ENCODE measurements at regions not wholly inside any gene's neighbourhood (a gene's known extent, or its start where the extent isn't known, plus 50 kb on each side); places are given as distances from the start of the nearest gene placed in this dataset.

DNA sequence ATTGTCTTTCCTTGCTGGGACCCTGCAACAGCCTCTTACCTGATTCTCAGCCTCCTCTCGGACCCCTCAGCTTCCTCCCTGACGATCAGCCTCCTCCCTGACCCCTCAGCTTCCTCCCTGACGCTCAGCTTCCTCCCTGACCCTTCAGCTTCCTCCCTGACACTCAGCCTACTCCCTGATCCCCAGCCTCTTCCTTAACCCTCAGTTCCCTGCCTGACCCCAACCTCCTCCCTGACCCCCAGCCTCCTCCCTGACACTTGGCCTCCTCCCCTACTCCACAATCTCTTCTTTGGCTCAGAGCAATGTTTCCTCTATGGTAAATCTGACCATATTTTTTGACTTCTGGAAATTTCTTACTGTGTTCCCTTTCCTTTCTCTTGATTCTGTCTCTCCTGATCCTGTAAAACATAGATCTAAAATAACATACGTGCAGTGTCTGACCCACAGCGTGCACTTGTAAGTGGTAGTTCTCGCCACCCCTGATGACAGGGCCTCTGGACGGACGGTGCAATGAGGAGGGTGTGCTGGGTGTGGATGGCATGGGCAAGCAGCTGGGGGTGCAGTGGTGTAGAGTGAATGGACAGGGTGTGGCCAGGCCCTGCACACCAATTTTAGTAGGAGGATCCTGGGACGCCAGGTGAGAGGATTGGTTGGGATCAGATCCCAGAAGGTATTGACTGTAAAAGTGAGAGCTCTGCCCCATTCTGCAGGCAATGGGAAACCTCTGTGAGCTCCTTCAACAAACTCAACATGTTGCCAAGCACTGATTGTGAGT lies 264.1 kb downstream of the FOXD2 start:
- BruUV-seq (replicated peaks), result no TSS peak
- Histone ChIP-seq H3K36me3 (ENCODE audit: low read depth, low read length) (no peaks in the 10 kb centered on the region), H3K27me3 (ENCODE audit: low read length) (peaks cover 8% of the 10 kb centered on the region; the same call in 1 of the 2 replicates), H2AFZ (ENCODE audit: low read length) (no peak overlapping the region), H3K27ac (ENCODE audit: low read length) (no peak overlapping the region), H3K9me3 (ENCODE audit: low read length) (no peaks in the 10 kb centered on the region), H3K9ac (ENCODE audit: low read length) (no peak overlapping the region), H3K9me2 (replicated peaks; ENCODE audit: low read length) (no peaks in the 10 kb centered on the region), H3F3A (ENCODE audit: low read length, unreplicated experiment) (no peaks in the 10 kb centered on the region), H3K4me3 (ENCODE audit: low read length) (no peak overlapping the region), H3K4me1 (ENCODE audit: insufficient read depth, low read length) (no peaks in the 10 kb centered on the region; the same call in 1 of the 2 replicates), H3K4me2 (ENCODE audit: low read length) (no peak overlapping the region), H3K79me2 (ENCODE audit: low read length) (no peaks in the 10 kb centered on the region), H4K20me1 (ENCODE audit: low read length) (no peaks in the 10 kb centered on the region)
- CTCF ChIA-PET, result interaction anchor here (0.7 kb wide), 1 partner anchor 269 kb away, joined by 3 read pairs; no protein-coding TSS in a partner anchor
- POLR2A ChIA-PET (ENCODE audit: unreplicated experiment), result no interaction called here
- ATAC-seq, result no peak
- TF ChIP-seq EZH2phosphoT487 (IDR thresholded peaks at IDR 0.05; ENCODE audit: borderline replicate concordance, low read length), result no peak
- TF ChIP-seq, protein P1, sequence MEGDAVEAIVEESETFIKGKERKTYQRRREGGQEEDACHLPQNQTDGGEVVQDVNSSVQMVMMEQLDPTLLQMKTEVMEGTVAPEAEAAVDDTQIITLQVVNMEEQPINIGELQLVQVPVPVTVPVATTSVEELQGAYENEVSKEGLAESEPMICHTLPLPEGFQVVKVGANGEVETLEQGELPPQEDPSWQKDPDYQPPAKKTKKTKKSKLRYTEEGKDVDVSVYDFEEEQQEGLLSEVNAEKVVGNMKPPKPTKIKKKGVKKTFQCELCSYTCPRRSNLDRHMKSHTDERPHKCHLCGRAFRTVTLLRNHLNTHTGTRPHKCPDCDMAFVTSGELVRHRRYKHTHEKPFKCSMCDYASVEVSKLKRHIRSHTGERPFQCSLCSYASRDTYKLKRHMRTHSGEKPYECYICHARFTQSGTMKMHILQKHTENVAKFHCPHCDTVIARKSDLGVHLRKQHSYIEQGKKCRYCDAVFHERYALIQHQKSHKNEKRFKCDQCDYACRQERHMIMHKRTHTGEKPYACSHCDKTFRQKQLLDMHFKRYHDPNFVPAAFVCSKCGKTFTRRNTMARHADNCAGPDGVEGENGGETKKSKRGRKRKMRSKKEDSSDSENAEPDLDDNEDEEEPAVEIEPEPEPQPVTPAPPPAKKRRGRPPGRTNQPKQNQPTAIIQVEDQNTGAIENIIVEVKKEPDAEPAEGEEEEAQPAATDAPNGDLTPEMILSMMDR (conservative IDR thresholded peaks at IDR 0.05; ENCODE audit: low read depth, low read length), result no peak
- no peak for TF ChIP-seq EZH2 (IDR thresholded peaks at IDR 0.05; ENCODE audit: low read length, unreplicated experiment)
- DNase-seq, result no peak
- intact Hi-C loops (cut with micrococcal nuclease), result no loop called here

DNA sequence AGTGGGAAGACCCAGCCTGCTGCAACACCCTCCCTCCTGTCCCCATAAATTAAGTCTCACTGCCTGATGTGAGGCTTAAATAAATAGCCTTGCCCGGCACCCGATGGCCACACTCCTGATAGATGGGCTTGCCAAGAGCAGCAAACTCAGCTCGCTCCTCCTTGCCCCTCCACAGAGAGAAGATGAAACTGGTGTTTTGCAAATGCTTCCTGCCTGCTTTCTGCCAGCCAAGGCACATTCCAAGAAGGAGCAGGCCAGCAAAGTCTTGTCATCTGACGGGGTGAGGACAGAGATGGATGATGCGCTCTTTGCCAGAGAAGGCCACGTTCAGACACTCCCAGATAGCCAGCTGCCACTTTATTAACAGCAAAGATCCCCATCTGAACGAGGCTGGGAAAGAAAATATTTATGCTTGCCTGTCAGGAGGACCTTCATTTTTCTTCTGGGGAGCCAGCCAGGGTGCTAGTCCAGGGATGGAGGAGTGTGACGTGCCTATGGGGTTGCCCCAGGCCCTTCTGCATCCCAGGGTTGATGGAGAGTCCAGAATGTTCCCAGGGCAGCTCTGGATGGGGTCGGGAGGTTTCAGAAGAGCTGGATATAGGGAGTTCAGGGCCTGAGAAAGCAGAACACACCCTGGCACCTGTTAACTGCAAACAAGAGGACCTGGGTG lies 265.4 kb downstream of the FOXD2 start:
- Histone ChIP-seq H3K9ac (ENCODE audit: low read length) (no peak overlapping the region), H3K9me2 (replicated peaks; ENCODE audit: low read length) (no peaks in the 10 kb centered on the region), H3K4me2 (ENCODE audit: low read length) (no peak overlapping the region), H3F3A (ENCODE audit: low read length, unreplicated experiment) (no peaks in the 10 kb centered on the region), H3K9me3 (ENCODE audit: low read length) (no peaks in the 10 kb centered on the region), H3K27ac (ENCODE audit: low read length) (no peak overlapping the region), H3K36me3 (ENCODE audit: low read depth, low read length) (no peaks in the 10 kb centered on the region), H3K4me3 (ENCODE audit: low read length) (no peak overlapping the region), H3K79me2 (ENCODE audit: low read length) (no peaks in the 10 kb centered on the region), H3K27me3 (ENCODE audit: low read length) (peaks cover 17% of the 10 kb centered on the region), H4K20me1 (ENCODE audit: low read length) (no peaks in the 10 kb centered on the region), H3K4me1 (ENCODE audit: insufficient read depth, low read length) (no peaks in the 10 kb centered on the region), H2AFZ (ENCODE audit: low read length) (no peak overlapping the region)
- no TSS peak for BruUV-seq (replicated peaks)
- ATAC-seq (no peak), DNase-seq (no peak)
- intact Hi-C loops (cut with micrococcal nuclease), result no loop called here
- TF ChIP-seq, protein P1 (conservative IDR thresholded peaks at IDR 0.05; ENCODE audit: low read depth, low read length), result no peak
- no peak for TF ChIP-seq EZH2 (IDR thresholded peaks at IDR 0.05; ENCODE audit: low read length, unreplicated experiment)
- TF ChIP-seq EZH2phosphoT487 (IDR thresholded peaks at IDR 0.05; ENCODE audit: borderline replicate concordance, low read length), result no peak
- ChIA-PET POLR2A (ENCODE audit: unreplicated experiment) (no interaction called here), CTCF (no interaction called here)
